Stimulated activated CD4-positive, alpha-beta T cell treated with anti-CD3 and anti-CD28 coated beads, Interleukin-4, amount 100 ng/mL, for 1 hour (primary cell): ENCODE measurements at regions not wholly inside any gene's neighbourhood (a gene's known extent, or its start where the extent isn't known, plus 50 kb on each side); places are given as distances from the start of the nearest gene placed in this dataset.

Experiments used
- DNase-seq: peaks from one replicate; pipeline ENCODE4 v3.0.0-alpha.2; 2020

- DNase-seq: no peak
Observed at GRCh38 chr5:10842823-10843222, 81.8 kb upstream of the DAP start.

- DNase-seq: no peak
Observed at GRCh38 chr5:10839916-10840599, 79.0 kb upstream of the DAP start.

GRCh38 chr5:10839118-10839517, 78.1 kb upstream of the DAP start:
- DNase-seq: no peak

GRCh38 chr5:10838038-10838437, 77.0 kb upstream of the DAP start:
- DNase-seq: no peak

- DNase-seq: no peak
Observed at GRCh38 chr5:10836986-10837385, 76.0 kb upstream of the DAP start.

GRCh38 chr5:10834695-10835094, 73.7 kb upstream of the DAP start:
- DNase-seq: no peak

GRCh38 chr5:10832987-10833386, 72.0 kb upstream of the DAP start:
- no peak for DNase-seq

- no peak for DNase-seq
Observed at GRCh38 chr5:10832421-10832820, 71.4 kb upstream of the DAP start.

GRCh38 chr5:10831419-10831818, 70.4 kb upstream of the DAP start:
- no peak for DNase-seq

GRCh38 chr5:10828241-10828640, 67.2 kb upstream of the DAP start:
- DNase-seq: no peak

- DNase-seq: no peak
Observed at GRCh38 chr5:10827571-10827970, 66.5 kb upstream of the DAP start.

GRCh38 chr5:10826971-10827370, 65.9 kb upstream of the DAP start:
- DNase-seq: no peak

GRCh38 chr5:10825897-10826644, 65.0 kb upstream of the DAP start:
- no peak for DNase-seq

- no peak for DNase-seq
Observed at GRCh38 chr5:10812218-10812617, 51.2 kb upstream of the DAP start.
